Kidney epithelial cell (primary cell): ENCODE measurements at regions not wholly inside any gene's neighbourhood (a gene's known extent, or its start where the extent isn't known, plus 50 kb on each side); places are given as distances from the start of the nearest gene placed in this dataset.
"Not testable (repeated sequence)": the region's sequence is repeated elsewhere in the genome, so short reads cannot be mapped to it uniquely, and the experiment has no call there.

Source experiments
- DNase-seq: peaks from one replicate; pipeline ENCODE4 v3.0.0-alpha.2; 2010; ENCODE audit warnings: low read depth
- H3K27me3 ChIP-seq: 2 replicates; pipeline ENCODE4 v1.6.0; 2011; ENCODE audit warnings: low read length; ENCODE audit not compliant: control insufficient read depth, insufficient read depth
- H3K36me3 ChIP-seq: 2 replicates; pipeline ENCODE4 v1.5.1; 2011; ENCODE audit warnings: low read length; ENCODE audit not compliant: control insufficient read depth, insufficient read depth
- H3K4me3 ChIP-seq: 2 replicates; pipeline ENCODE4 v1.5.1; 2011; ENCODE audit warnings: low read depth, mild to moderate bottlenecking, control low read depth, low read length
- CTCF ChIP-seq: IDR thresholded peaks from 2 replicates; pipeline ENCODE4 v1.5.1; 2011; ENCODE audit warnings: mild to moderate bottlenecking, moderate library complexity, low read length, control low read depth, inconsistent platforms; ENCODE audit not compliant: insufficient read depth, poor library complexity, severe bottlenecking

DNA sequence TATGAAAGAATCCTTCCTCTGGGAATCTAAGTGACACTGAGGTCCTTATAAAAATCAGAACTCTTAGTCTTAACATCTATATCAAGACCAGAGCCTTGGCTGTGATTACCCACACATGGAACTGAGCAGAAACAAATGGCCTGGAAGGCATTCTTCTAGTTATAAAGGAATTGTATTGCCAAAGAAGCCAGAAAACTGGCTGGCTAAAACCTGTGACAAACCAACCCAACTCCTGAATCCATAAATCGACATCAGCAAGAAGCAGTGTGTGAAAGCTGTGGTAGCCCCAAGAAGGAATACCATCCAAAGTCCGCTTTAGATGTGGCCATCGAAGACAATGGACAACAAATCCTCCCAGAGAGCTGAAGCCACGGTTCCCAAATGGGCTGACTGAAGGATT, 97.9 kb upstream of the CCDC91 start:
- Histone ChIP-seq H3K36me3 (no peaks in the 10 kb centered on the region), H3K4me3 (no peak overlapping the region), H3K27me3 (no peaks in the 10 kb centered on the region)
- DNase-seq = no peak
- TF ChIP-seq CTCF = no peak

DNA sequence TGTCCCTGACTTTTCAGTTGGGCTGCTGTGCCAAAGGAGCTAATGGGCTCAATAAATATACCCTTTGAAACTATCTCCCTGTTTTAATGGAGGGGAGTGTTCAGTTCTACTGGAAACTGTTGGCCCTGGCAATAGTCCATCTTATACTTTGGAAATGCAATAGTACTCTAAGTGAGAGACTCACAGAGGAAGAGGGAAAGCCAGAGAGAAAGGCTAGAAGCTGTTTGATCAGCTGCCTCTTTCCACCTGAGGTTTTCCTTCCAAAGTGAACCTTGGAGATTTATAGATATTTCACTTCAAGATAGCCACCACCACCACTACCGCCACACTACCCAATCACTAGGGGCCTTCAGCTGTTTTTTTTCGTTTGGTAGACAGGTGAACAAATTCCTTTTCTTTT, 93.6 kb upstream of the CCDC91 start:
- no peak for TF ChIP-seq CTCF
- DNase-seq = no peak
- no peak overlapping the region for H3K4me3 ChIP-seq
- H3K27me3 ChIP-seq = no peaks in the 10 kb centered on the region
- no peaks in the 10 kb centered on the region for H3K36me3 ChIP-seq

- no peak for TF ChIP-seq CTCF
- H3K27me3 ChIP-seq = no peaks in the 10 kb centered on the region
- DNase-seq = no peak
- no peak overlapping the region for H3K4me3 ChIP-seq
- no peaks in the 10 kb centered on the region for H3K36me3 ChIP-seq
These were observed 93.0 kb upstream of the CCDC91 start for GRCh38 chr12:28097221-28097620.

DNA sequence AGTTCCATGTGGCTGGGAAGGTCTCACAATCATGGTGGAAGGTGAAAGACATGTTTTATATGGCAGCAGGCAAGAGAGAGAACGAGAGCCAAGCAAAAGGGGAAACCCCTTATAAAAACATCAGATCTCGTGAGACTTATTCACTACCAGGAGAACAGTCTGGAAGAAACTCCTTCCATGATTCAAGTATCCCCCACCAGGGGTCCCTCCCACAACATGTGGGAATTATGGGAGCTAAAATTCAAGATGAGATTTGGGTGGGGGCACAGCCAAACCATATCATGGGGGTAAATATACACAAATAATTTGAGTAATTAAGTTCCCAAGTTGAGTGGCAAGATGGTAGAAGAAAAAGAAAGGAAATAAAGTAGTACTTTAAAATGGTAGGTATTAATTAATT, 91.0 kb upstream of the CCDC91 start:
- H3K27me3 ChIP-seq, H3K4me3 ChIP-seq, DNase-seq, H3K36me3 ChIP-seq: not testable (repeated sequence)

GRCh38 chr12:28099871-28100270, 90.4 kb upstream of the CCDC91 start:
- H3K4me3 ChIP-seq = no peak overlapping the region
- no peak for DNase-seq
- no peaks in the 10 kb centered on the region for H3K27me3 ChIP-seq
- TF ChIP-seq CTCF = no peak
- H3K36me3 ChIP-seq = no peaks in the 10 kb centered on the region

GRCh38 chr12:28100717-28101116, 89.5 kb upstream of the CCDC91 start:
- no peak for TF ChIP-seq CTCF
- Histone ChIP-seq H3K4me3 (no peak overlapping the region), H3K27me3 (no peaks in the 10 kb centered on the region), H3K36me3 (no peaks in the 10 kb centered on the region)
- DNase-seq = no peak

GRCh38 chr12:28104316-28104715, 85.9 kb upstream of the CCDC91 start:
- H3K27me3 ChIP-seq = no peaks in the 10 kb centered on the region
- DNase-seq = no peak
- H3K4me3 ChIP-seq = no peak overlapping the region
- no peaks in the 10 kb centered on the region for H3K36me3 ChIP-seq
- no peak for TF ChIP-seq CTCF
